ENCODE measurements at regions not wholly inside any gene's neighbourhood (a gene's known extent, or its start where the extent isn't known, plus 50 kb on each side); places are given as distances from the start of the nearest gene placed in this dataset.

DNA sequence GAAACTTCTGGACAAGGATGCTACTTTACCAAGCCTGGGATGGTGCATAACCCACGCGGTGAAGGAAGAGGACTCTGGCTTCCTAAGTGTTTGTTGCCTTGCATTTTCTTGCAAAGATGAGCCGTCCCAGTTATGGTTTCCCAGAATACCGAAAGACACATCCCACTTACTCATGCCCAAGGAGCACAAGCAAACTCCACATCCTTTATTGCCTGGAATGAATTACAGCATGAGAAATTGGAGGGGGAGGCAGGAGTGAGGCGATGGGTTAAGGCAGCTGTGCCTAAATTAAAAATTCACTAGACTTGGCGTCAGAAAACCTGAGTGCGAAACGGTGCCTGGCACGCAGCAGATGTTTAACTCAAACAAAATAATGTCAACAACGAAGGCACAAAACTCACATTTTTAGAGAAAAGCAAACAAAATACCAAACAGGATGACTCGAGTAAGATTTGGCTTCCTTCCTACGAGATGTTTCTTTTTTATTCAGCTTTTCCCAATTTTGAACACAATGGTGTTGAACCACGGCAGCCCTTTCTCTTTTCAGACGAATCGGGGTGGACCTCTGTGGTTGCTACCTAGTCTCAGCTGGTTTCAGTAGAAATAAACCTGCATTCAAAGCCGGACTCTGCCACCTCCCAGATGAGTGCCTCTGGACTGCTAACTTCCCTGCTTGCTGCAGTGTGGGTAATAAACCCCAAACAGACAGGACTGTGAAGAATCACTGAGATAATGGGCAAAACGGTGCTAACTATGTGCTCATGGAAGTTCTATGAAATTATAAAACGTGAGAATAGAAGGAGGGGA, 100.3 kb upstream of the NCK2 start:
- DNase-seq (ENCODE audit: insufficient read length, low spot score), result no peak
- TF ChIP-seq TAF1 (IDR thresholded peaks at IDR 0.05; ENCODE audit: low read depth, low read length) (no peak), POLR2A (IDR thresholded peaks at IDR 0.05; ENCODE audit: low read depth, low read length) (no peak), POLR2AphosphoS5 (IDR thresholded peaks at IDR 0.05; ENCODE audit: low read depth, low read length) (no peak), POU2F2 (IDR thresholded peaks at IDR 0.05; ENCODE audit: low read depth, low read length) (no peak), SPI1 (IDR thresholded peaks at IDR 0.05; ENCODE audit: low read depth, low read length) (no peak), PAX5 (IDR thresholded peaks at IDR 0.05; ENCODE audit: insufficient read depth, low read length, severe bottlenecking) (no peak)
- FAIRE-seq, result no peak

DNA sequence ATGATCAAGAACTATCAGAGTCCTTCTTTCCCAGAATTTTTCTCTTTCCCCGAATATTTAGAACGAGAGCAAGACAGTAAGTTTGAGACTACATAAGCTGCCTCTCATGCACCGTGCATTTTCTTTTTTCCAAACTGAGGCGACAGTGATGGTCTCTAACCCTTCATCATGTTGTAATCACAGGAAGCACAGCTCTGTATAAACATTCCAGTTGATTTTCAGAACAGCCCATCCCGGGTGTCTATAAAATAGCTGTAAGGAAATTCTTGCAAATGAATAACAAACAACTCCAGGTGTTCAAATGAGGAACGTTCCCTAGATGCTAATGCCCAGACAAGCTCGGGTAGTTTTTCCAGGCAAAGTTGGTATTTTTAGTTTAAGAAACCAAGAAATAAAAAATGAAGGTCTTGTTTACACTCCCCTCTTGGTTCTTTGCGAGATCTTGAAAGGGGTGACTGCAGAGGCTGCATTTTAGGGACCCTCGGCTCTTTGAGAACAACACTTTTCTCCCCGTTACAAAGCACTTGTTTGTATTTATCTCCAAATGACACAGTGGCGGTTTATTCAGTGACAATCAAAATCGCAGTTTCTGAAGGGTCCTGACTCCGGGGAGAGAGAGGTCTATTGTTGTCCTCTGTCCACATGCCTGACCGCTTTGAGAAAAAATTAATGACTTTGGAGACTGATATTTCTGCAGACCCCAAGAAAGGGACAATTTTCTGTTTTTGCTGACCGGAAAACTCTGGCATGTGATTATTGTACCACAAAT, 101.1 kb upstream of the NCK2 start:
- FAIRE-seq (no peak), DNase-seq (ENCODE audit: insufficient read length, low spot score) (no peak)
- TF ChIP-seq POLR2A (IDR thresholded peaks at IDR 0.05; ENCODE audit: low read depth, low read length) (no peak), POU2F2 (IDR thresholded peaks at IDR 0.05; ENCODE audit: low read depth, low read length) (no peak), POLR2AphosphoS5 (IDR thresholded peaks at IDR 0.05; ENCODE audit: low read depth, low read length) (no peak), SPI1 (IDR thresholded peaks at IDR 0.05; ENCODE audit: low read depth, low read length) (no peak)

DNA sequence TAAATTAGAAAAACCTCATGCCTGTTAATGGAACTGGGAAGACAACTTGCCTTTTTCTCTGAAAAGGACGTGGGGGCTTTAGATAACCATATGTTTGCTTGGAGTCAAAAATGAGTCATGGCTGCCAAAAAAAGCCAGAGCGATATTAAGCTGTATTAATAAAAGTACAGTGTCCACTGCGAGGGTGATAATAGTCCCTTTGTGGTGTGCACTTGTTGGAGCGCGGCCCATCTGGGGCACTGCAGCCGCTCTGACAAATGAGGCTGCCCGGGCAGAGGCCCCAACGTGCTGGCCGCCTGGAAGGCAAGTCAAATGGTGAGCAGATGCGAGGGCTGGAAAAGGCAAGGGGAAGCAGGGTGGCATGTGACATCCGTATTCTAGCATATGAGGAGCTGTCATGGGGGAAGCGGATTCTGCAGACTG, 103.3 kb upstream of the NCK2 start:
- TF ChIP-seq POU2F2 (IDR thresholded peaks at IDR 0.05; ENCODE audit: low read depth, low read length) (no peak), POLR2A (IDR thresholded peaks at IDR 0.05; ENCODE audit: low read depth, low read length) (no peak), POLR2AphosphoS5 (IDR thresholded peaks at IDR 0.05; ENCODE audit: low read depth, low read length) (no peak), PAX5 (IDR thresholded peaks at IDR 0.05; ENCODE audit: insufficient read depth, low read length, severe bottlenecking) (no peak), TAF1 (IDR thresholded peaks at IDR 0.05; ENCODE audit: low read depth, low read length) (no peak), SPI1 (IDR thresholded peaks at IDR 0.05; ENCODE audit: low read depth, low read length) (no peak)
- DNase-seq (ENCODE audit: insufficient read length, low spot score) (no peak), FAIRE-seq (no peak)

DNA sequence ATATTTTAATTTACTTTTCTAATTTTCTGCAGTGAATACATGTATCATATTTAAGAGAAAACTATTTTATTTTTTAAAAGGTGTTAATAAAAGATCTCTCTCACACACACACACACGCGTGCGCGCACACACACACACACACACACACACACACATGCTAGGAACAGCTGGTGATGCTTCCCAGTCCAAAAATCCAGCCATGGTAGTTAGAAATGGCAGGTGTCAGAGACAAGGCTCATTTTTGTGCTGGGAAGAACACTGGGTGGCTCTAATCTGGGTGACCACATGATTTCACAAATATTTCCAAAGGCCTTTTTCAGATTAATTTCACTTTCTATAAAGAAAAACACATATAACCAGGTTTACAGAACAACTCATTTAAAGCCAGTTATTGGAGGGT, 104.5 kb upstream of the NCK2 start:
- TF ChIP-seq PAX5 (IDR thresholded peaks at IDR 0.05; ENCODE audit: insufficient read depth, low read length, severe bottlenecking) (no peak), TAF1 (IDR thresholded peaks at IDR 0.05; ENCODE audit: low read depth, low read length) (no peak), POLR2AphosphoS5 (IDR thresholded peaks at IDR 0.05; ENCODE audit: low read depth, low read length) (no peak), SPI1 (IDR thresholded peaks at IDR 0.05; ENCODE audit: low read depth, low read length) (no peak)

DNA sequence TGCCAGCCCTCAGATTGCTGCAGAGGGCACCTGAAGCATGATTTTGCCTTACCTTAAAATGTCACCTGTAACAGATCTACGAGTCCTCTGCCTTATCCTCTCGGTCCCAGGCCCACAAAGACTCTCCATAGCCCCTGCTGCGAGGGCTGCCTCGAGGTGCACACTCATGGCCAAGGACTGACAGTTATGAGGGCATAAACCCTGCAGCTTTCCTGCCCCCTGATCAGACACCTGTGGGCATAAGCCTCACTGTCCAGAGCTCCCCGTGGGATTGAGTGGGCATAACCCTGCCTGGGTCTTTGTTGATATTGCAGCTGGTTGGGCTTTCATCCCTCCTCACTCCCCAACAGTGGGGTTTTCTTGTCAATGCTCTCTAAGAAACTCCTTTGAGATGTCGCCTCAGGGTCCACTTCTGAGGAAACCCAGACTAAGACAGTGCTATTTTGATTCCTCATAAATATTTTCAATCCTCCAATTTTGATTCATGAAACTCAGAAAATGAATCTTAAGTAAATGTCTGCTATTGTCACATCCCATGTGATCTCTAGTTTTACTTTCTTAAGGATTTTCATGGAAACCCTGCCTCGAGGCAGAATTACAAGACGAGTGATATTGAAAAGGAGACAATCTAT, 108.5 kb upstream of the NCK2 start:
- FAIRE-seq (no peak), DNase-seq (ENCODE audit: insufficient read length, low spot score) (no peak)
- TF ChIP-seq POLR2A (IDR thresholded peaks at IDR 0.05; ENCODE audit: low read depth, low read length), result no peak
- TF ChIP-seq SPI1 (IDR thresholded peaks at IDR 0.05; ENCODE audit: low read depth, low read length), result no peak
- no peak for TF ChIP-seq TAF1 (IDR thresholded peaks at IDR 0.05; ENCODE audit: low read depth, low read length)
- no peak for TF ChIP-seq PAX5 (IDR thresholded peaks at IDR 0.05; ENCODE audit: insufficient read depth, low read length, severe bottlenecking)
- no peak for TF ChIP-seq POLR2AphosphoS5 (IDR thresholded peaks at IDR 0.05; ENCODE audit: low read depth, low read length)
- TF ChIP-seq POU2F2 (IDR thresholded peaks at IDR 0.05; ENCODE audit: low read depth, low read length), result no peak

More for the DNA sequence above, 104.5 kb upstream of the NCK2 start:
- no peak for FAIRE-seq
- DNase-seq (ENCODE audit: insufficient read length, low spot score), result no peak

DNA sequence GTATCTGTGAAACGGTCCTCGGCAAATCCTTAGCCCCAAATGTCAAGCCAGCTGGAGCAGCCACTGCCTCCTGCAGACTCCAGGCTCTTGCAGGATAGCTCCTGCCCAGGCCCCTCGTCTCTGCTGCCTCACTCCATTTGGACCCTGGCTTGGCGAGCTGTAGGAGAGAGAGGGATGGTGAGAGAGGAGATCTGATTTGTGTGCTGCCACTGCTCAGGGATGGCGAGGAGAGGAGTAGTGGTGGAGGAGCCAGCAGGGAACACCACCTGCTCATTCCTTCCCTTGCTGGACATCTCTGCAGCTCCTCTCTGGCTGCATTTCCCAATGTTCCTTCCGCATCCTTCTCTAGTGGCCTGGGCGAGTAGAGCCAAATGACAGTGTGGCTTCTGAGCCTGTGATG, 109.1 kb upstream of the NCK2 start:
- TF ChIP-seq SPI1 (IDR thresholded peaks at IDR 0.05; ENCODE audit: low read depth, low read length) (no peak), POU2F2 (IDR thresholded peaks at IDR 0.05; ENCODE audit: low read depth, low read length) (no peak), PAX5 (IDR thresholded peaks at IDR 0.05; ENCODE audit: insufficient read depth, low read length, severe bottlenecking) (no peak), POLR2AphosphoS5 (IDR thresholded peaks at IDR 0.05; ENCODE audit: low read depth, low read length) (no peak), POLR2A (IDR thresholded peaks at IDR 0.05; ENCODE audit: low read depth, low read length) (no peak), TAF1 (IDR thresholded peaks at IDR 0.05; ENCODE audit: low read depth, low read length) (no peak)
- FAIRE-seq, result no peak
- DNase-seq (ENCODE audit: insufficient read length, low spot score), result no peak

DNA sequence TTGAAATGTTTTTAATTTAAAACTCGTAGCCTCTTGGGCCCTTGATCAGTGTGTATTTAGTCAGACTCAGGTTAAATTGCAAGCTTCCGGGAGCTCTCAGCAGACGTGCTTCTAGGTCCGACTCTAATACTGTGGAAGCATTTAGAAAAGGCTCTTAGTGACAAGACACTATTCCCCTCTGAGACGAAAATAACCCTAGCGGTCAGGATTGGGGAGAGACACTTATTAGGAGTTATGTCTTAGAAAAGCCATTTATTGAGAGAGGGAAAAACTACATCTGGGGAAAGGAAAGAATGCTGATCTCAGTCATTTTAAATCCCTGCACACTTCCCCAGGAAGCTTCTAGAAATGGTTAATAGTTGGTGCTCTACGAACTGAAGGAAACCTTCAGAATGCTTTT, 110.5 kb upstream of the NCK2 start:
- FAIRE-seq (no peak), DNase-seq (ENCODE audit: insufficient read length, low spot score) (no peak)
- TF ChIP-seq SPI1 (IDR thresholded peaks at IDR 0.05; ENCODE audit: low read depth, low read length) (no peak), POLR2A (IDR thresholded peaks at IDR 0.05; ENCODE audit: low read depth, low read length) (no peak), POLR2AphosphoS5 (IDR thresholded peaks at IDR 0.05; ENCODE audit: low read depth, low read length) (no peak), TAF1 (IDR thresholded peaks at IDR 0.05; ENCODE audit: low read depth, low read length) (no peak), PAX5 (IDR thresholded peaks at IDR 0.05; ENCODE audit: insufficient read depth, low read length, severe bottlenecking) (no peak), POU2F2 (IDR thresholded peaks at IDR 0.05; ENCODE audit: low read depth, low read length) (no peak)

DNA sequence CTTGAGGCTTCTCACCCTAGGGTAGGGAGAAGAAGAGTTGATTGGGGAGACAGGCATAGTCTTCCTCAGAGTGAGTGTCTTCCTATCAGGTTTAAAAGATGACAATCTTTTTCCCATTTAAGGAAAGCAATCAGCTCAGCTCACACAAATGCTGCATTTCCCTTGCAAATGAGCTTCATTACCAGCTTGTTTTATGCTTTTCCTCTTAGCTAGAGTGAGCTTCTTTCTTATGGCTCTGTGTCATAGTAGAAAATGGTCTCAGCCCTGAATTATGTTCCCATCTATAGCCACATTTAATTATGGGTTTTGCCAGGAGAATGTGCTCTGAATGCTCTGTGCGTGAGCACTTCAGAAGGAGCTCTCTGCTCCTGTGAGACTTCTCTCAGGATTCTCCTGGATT, 112.8 kb upstream of the NCK2 start:
- no peak for FAIRE-seq

DNA sequence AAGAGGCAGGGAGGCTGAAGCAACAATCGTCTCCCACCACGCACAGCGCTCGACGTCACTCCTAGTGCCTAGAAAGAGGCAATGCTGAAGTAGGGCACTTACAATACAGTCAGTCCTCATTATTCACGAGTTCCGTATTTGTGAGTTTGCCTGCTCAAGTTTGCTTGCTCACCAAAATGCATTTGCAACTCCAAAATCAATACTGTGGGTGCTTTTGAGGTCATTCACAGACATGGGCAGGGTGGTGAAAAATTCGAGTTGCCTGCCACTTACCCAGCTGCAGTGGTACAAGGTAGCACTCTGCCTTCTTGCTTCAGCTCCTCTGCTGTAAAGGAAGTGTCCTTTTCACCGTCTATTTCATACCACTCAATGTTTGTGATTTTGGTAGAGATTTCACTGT, 113.7 kb upstream of the NCK2 start:
- TF ChIP-seq TAF1 (IDR thresholded peaks at IDR 0.05; ENCODE audit: low read depth, low read length) (no peak), POLR2AphosphoS5 (IDR thresholded peaks at IDR 0.05; ENCODE audit: low read depth, low read length) (no peak), PAX5 (IDR thresholded peaks at IDR 0.05; ENCODE audit: insufficient read depth, low read length, severe bottlenecking) (no peak)

More for the DNA sequence above, 112.8 kb upstream of the NCK2 start:
- DNase-seq (ENCODE audit: insufficient read length, low spot score), result no peak
- no peak for TF ChIP-seq PAX5 (IDR thresholded peaks at IDR 0.05; ENCODE audit: insufficient read depth, low read length, severe bottlenecking)
- no peak for TF ChIP-seq SPI1 (IDR thresholded peaks at IDR 0.05; ENCODE audit: low read depth, low read length)
- no peak for TF ChIP-seq POU2F2 (IDR thresholded peaks at IDR 0.05; ENCODE audit: low read depth, low read length)
- TF ChIP-seq TAF1 (IDR thresholded peaks at IDR 0.05; ENCODE audit: low read depth, low read length), result no peak
- no peak for TF ChIP-seq POLR2A (IDR thresholded peaks at IDR 0.05; ENCODE audit: low read depth, low read length)
- TF ChIP-seq POLR2AphosphoS5 (IDR thresholded peaks at IDR 0.05; ENCODE audit: low read depth, low read length), result no peak

More for the DNA sequence above, 113.7 kb upstream of the NCK2 start:
- DNase-seq (ENCODE audit: insufficient read length, low spot score) (no peak), FAIRE-seq (no peak)
